Skeletal muscle cell (primary cell): ENCODE measurements at regions not wholly inside any gene's neighbourhood (a gene's known extent, or its start where the extent isn't known, plus 50 kb on each side); places are given as distances from the start of the nearest gene placed in this dataset.

Source experiments
- DNase-seq: peaks from one replicate; pipeline ENCODE4 v3.0.0-alpha.2; 2010; ENCODE audit warnings: low read depth
- H3K4me3 ChIP-seq: 2 replicates; pipeline ENCODE4 v1.5.1; 2011; ENCODE audit warnings: low read depth, mild to moderate bottlenecking, control low read depth, low read length, moderate library complexity

DNA sequence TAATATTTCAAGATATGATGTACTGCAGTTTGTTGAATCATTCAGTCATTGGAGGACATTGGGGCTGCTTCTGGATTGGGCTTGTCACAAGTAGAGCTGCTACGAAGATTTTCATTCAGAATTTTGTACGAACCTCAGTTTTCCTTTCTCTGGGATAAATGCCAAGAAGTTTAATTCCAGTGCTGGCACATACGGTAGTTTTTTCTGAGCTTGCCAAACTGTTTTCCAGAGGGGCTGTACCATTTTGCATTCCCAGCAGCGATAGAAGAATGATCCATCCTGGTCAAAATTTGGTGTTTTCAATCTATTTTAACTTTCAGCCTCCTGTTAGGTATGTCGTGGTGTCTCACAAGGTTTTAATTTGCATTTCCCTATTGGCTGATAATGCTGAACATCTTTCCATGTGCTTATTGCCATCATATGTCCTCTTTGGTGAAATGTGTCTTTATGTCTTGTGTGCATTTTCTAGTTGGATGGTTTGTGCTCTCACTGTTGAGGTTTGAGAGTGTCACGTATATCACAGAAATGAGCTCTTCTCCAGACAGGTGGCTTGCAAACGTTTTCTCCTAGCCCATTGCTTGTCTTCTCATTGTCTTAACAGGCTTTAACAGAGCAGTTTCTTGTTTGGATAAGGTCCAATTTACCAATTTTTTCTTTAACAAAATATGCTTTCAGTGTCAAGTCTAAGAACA lies 612.6 kb downstream of the GALR1 start:
- H3K4me3 ChIP-seq: no peak overlapping the region
- no peak for DNase-seq

DNA sequence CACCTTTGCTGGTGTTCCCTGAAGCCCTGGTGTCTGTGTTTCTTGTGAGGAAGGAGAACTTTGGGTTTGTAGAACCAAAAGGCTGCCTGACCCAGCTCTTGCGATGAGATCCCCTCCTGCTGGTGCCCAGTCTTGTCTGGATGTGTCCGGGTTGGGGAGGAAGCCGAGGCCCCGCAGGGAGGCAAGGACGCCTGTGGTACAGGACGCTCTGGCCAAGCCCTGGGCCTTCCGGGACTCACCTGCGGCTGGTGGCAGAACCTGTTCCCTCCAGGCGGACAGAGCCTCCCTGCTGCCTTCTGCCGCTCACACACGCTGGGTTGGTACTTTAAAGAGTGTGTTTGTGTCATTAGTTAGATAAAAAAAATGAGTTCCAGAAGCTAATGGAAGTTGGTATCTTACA lies 616.2 kb downstream of the GALR1 start:
- H3K4me3 ChIP-seq: no peak overlapping the region
- DNase-seq: no peak

DNA sequence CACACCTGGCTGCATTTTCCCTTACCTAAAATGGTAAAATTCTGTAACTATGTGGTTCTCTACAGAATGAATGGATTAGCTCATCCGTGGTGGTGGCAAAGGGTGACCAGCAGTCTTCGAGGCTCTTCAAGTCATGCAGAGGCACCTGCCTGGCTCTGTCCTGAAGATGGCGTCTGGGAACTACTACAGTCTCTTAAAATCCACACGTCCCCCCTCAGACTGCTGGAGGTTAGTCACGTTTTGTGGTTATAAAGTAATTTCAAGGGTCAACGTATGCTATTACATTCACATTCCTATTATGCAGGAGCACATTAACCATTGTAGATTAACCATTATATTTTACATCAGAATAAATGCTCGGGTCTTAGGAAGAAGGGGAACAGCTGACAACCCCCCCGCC lies 616.7 kb downstream of the GALR1 start:
- DNase-seq: no peak

DNA sequence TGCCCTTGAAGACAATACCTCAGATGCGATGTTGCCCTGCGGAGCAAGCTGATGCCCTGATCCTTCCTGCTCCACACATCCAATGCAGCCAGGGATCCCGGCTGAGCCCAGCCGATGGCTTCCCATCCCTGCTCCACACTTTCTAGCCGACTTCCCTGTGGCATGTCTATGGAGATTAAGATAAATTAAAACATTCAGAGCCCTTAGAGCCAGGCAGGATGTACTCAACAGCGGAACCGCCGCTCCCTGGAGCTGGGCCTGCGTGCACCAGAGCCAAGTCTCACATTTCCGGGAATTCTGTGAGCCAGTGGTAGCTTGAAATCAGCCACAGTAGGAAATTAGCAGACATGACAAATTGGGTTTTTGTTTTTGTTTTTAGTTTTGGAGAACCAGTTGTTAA lies 620.6 kb downstream of the GALR1 start:
- no peak for DNase-seq

More for the DNA sequence above, 616.7 kb downstream of the GALR1 start:
- no peak overlapping the region for H3K4me3 ChIP-seq

DNA sequence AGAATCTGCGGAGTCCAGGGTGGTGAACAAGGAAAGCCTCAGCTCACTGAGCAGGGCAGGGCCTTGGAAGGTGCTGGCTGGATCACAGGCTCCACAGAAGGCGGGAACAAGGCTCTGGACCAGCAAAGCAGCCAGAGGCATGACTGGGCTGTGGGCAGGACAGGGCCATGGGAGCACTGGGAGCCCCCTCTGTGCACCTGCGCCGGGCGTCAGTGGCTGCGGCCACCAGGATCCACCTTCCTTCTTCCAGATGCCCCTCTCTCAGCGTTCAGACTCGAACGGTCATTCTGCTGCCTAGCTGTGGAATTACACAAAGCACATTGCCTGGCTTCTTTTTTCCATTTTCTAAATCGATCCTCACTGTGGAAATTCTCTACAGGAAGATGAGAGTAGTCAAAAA lies 621.2 kb downstream of the GALR1 start:
- no peak for DNase-seq
- H3K4me3 ChIP-seq: no peak overlapping the region

More for the DNA sequence above, 620.6 kb downstream of the GALR1 start:
- H3K4me3 ChIP-seq: no peak overlapping the region

DNA sequence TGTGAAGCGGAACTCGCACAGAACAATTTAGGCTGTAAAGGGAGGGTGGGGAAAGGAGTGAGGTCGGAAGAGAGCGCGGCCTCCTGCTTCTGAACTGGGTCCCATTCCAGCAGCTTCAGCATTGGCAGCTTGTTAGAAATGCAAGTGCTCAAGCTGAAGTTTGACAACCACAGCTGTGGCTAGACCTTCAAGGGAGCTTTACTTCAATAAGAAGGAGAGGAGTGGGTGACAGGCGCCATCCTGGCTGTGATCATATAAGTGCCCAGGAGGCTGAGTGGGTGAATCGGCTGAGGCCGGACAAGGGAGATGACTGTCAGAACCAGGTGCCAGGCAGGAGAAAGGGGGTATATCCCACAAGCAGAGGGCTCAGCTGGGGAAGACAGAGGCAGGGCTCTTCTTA lies 622.5 kb downstream of the GALR1 start:
- DNase-seq: no peak
- no peak overlapping the region for H3K4me3 ChIP-seq

DNA sequence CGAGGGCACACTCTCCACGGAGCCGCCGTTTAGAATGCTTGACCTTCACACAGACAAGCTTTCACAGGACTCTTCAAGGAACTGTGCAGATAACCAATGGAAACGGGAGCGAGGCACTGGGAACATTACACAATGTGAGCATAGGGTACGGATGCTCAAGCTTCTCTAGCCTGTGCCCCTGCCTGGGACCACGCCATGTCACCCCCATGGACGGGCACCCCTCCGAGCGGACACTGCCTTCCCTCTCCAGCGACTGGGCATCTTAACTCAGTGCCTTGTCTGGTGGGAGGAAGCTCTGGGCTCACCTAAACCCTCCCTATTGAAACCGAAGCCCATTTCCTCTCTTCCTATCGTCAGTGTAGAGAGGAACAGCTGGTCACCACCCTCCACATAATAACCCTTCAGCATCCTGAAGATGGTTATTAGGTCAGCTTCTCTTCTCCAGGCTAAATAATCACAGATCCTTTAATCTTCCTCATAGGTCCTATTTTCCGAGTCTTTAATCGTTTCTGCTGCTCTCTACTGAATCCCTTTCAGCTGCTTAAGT lies 626.7 kb downstream of the GALR1 start:
- no peak for DNase-seq
- no peak overlapping the region for H3K4me3 ChIP-seq

DNA sequence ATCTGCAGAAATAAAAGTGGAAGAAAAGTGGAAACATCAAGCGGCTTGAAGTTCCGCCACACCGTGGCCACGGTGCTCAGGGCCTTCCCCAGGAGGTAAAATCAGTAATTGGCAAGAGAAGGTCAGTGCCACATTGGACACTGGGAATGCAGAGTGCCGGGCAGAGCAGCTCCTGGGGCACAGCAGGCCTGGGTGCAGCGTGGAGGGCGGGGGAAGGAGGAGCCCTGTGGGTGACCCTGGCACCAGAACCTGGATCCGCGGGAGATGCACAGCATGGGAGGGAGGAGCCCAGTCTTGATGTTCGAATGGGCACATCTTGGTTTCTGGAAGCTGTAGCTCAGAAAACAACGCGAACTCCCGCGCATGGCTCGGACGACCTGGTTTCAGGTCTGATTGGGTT lies 630.2 kb downstream of the GALR1 start:
- no peak for DNase-seq
- no peak overlapping the region for H3K4me3 ChIP-seq

DNA sequence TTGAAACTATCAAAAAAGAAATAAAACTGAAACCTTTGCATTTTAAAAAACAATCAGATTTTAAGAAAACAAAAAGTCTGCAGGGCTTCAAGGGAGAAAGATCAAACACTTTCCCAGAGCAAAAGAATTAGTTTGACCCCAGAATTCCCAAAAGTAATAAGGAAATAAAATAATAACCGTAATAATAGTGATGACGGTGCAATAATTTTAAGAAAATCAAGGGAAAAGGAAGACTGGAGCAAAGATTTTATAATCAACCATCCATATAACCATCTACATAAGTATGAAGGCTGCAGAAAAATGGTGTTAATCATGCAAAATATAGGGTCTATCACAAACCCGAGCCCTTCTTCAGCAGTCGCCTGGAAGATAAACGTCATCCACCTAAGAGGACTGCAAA lies 634.8 kb downstream of the GALR1 start:
- no peak for DNase-seq
- H3K4me3 ChIP-seq: no peak overlapping the region

DNA sequence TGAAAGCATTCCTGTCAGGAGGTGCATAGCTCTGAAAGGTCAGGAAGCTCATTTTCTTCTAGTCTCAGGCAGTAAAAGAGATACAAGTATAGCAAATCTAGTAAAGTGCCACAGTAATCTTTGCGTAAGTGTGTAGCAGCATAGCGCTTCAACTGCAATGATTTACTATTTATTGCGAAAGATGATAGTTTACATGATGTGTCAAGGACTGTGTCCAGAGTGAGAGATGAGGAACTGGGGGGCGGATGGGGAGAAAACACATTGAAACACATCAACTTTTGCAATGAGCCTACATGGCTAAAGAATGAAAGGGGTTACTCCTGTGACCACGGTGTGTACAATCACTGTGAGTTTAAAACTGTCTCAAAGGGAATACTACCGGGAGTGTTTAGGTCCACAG lies 644.4 kb downstream of the GALR1 start:
- DNase-seq: no peak
- no peak overlapping the region for H3K4me3 ChIP-seq

DNA sequence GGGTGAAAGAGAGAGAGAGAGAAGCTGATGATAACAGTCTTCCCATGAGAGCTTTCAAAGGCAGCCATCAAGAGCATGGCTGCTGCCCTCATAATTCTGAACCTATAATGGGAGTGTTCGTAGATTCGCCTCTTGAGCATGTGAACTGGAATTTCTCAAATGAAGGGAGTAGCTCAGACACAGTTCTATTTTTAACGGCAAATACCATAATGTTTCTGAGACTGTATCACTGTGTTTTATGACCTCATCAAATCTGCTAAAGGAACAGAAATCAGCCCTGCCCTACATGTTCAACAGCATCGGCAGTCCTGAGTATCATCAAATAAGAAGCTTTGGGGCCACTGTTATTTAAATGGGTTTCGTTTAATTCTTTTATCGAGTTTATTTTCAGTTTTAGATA lies 645.6 kb downstream of the GALR1 start:
- H3K4me3 ChIP-seq: no peak overlapping the region
- DNase-seq: no peak

DNA sequence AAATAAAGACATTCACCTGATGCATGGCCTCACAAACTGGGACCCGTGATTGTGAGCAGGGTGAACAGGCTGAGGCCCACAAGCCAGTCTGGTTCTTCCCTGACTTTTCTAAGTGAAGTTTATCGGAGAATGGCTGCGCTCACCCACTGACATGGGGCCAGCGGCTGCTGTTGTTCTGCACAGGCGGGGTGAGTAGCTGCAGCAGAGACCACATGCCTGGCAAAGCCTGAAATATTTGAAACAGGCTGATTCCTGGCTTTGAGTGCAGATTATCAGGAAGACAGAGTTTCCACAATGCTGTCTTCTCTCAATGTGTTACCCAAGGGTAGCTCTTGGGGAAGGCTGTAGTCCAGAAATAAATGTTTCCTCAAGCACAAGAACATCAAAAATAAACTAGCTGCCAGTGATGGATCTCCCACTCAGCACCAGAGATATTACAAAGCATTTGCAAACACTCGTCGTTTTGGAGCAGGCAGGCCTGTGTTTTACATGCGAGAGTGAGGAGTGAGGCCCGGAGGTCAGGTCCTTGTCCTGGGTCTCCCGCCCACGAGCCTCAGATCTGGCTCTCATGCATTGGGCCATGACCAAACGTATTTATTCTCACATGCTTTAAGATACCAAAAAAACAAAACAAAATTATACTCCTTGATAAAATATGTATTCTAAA lies 647.1 kb downstream of the GALR1 start:
- no peak overlapping the region for H3K4me3 ChIP-seq
- no peak for DNase-seq

DNA sequence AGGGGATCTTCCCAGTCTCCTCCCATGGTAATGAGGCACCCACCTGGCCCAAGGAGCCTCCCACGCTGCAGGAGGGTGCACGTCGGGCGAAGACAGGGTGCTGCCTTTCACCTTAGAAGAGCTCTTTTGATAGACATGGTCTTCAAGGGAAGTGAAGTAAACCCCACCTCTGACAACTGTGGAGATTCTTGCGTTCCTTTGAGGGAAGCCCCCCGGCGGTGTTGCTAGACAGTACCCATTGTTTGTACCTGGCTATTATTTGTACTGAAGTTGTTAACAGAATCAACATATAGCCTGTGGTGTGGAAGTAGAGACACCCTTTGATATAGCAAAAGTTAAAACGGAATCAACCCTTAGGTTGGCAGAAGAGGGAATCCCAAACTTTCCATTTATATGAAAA lies 648.0 kb downstream of the GALR1 start:
- DNase-seq: no peak
- no peak overlapping the region for H3K4me3 ChIP-seq

DNA sequence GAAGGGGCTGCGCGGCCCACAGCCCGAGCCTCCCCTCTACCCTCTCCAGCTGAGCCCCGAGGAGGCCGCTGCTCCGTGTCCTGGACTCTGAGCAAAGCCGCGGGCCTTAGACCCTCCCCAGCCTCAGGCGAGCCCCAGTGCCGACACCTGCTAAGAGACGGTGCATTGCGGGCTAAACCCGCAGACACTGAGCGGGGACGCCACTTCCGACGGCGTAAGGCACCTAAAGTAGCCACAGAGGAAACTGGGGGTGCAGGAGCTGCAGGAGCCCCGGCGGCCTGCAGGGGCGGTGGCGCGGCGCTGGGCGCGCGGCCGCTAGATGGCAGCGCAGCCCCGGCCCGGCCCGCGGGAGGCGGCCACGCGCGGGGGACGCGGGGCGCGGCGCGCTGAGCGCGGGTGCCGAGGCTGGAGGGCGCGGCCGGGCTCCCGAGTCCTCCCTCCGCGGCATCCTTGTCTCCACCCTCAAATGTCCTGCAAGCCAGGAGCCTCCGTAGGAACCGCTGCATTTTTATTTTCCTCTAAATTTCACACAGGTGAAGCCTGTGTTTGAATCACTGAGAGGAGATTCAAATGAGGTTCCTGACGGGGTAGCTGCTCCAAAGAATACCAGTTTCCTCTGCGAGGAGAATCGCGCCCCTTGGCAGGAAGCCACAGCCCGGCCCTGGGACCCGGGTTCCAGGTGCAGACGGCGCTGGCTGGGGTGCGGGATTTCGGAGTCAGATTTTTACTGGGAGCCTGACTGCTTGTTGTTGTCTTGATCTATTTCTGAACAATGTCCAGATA lies 650.5 kb downstream of the GALR1 start:
- H3K4me3 ChIP-seq: peak overlapping the region; percentile 43
- no peak for DNase-seq

DNA sequence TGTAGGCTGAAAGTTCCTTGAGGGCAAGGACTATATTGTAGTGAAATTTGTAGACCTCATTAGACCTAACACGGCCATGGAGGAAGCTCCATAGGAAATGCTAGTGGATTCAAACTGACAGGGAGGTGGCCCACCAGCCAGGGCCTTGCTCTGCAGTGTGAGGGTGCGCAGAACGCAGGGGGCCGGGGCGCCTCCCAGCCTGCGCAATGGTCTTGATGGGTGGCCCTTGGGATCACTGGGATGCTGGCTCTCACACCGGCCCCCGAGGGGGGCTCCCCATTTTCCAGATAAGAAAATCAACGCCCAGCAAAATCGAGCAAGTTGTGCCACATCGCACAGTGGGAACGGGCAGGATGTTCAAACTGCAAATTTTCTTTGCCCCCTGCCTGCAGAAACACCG lies 655.4 kb downstream of the GALR1 start:
- DNase-seq: no peak
- no peak overlapping the region for H3K4me3 ChIP-seq

DNA sequence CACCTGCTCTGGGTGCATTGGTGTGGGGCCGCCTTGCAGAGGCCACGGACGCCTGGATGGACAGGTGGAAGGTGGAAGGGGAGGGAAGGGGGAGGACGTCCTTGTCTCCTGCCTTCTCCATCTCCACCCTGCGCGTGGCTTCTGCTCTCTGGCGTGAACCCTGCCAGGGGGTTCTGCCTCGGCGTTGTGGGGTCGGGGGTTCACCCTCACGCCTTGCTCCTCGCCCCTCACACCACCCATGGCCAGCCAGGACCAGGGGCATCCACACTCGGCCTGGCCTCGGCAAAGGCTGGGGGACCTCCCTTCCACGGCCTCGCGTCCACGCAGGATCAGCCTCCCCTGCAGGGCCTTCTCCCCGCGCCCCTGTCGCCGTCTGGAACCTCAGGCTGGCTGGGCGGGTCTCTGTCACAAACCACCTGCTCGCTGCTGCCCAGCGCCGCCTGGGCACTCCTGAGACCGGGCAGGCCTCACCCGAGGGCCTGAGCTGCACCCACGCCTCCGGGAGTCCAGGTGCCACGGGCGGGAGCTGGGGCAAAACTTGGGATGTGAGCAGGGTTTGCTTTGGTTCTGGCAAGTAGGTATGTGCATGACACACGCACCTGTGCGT lies 655.9 kb downstream of the GALR1 start:
- H3K4me3 ChIP-seq: no peak overlapping the region
- no peak for DNase-seq

DNA sequence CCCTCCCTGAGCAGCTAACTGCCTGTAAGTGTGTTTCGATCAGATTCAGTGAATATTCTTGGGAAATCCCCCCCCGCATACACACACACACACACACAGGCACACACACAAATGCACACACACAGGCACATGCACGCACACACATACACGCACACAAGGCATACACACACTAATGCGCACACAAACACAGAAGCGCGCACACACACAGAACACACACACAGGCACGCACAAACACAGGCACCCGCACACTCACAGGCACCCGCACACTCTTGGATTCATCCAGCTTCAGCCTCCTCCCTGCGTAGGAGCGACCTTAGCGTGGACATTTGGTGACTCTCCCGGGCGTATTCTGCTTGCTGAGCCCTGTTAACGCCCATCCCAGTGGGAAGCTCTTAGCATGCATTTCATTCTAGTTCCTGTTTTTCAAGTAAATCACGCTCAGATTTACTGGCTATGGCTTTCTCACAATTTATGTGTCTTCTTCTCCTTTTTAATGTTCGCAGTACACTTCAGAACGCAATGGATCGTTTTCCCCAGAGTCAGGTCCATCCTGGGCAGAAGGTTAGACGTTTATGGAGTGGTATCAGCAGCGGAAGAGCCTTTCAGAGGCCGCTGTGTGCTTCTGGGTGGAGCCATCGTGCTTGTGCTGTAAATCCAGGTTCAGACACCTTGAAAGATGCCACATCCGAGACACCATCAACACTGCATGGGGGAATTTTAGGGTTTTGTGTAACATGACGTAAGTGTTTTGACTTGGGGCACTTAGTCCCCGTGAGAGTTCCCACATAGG lies 656.6 kb downstream of the GALR1 start:
- no peak overlapping the region for H3K4me3 ChIP-seq
- no peak for DNase-seq

DNA sequence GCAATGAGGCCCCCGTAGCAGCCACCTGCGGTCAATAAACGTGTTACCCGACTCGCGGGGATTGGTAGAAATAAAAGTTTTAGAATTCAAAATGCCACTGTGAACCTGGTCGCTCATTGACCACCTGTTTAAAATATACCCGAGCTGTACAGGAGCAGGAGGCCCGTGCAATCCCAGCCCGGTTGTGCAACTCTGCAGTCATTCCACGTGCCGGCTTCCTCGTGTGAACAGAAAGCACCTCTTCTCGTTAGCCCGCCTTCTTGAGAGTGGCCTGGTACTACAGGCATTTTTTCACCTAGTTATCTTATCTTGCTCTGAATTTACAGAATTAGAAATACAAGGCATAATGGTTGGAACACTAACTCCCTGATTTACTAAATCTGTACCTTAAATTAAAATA lies 660.7 kb downstream of the GALR1 start:
- DNase-seq: no peak
- H3K4me3 ChIP-seq: no peak overlapping the region

DNA sequence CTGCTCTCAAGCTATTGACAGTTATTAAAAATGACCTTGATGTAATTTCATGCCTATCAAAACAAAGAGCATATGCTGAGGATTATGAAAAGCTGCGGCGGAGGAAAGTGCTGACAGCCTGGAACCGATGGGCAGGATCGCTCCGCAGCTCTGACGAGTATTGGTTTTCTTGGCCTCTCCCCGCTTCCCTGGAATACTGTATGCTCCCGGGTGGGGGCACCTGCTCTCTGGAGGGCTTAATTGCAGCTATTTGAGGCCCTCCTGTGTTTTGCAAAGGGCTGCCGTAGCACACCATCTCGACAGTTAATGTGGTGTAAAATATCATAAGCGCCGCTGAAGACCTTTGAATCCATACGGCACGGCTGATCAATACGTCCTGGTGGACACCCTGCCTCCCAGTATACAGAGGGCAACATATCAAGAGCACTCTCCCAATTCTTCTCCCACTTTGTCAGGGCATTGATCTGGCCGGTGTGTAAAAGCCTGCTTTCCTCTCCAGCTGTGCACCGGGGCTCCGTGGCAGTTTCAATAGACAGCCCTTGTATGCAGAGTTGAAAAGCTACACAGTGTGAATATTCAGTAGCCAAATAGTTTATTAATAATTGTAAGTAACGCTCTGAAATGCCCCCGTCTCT lies 662.4 kb downstream of the GALR1 start:
- DNase-seq: no peak
- no peak overlapping the region for H3K4me3 ChIP-seq
